GM18520 (cell line): ENCODE measurements at regions not wholly inside any gene's neighbourhood (a gene's known extent, or its start where the extent isn't known, plus 50 kb on each side); places are given as distances from the start of the nearest gene placed in this dataset.

ENCODE experiments used
- ATAC-seq: cut with Tn5 transposase; IDR thresholded peaks from one replicate; pipeline ENCODE4 v1.9.1; 2021; ENCODE audit not compliant: unreplicated experiment

GRCh38 chr11:104830508-104830907 is 67.8 kb downstream of the CASP12 start:
- no peak for ATAC-seq

- no peak for ATAC-seq
Observed at GRCh38 chr11:104830080-104830479, 68.2 kb downstream of the CASP12 start.

GRCh38 chr11:104826772-104827171 is 71.5 kb downstream of the CASP12 start:
- no peak for ATAC-seq

- no peak for ATAC-seq
Observed at GRCh38 chr11:104823657-104824056, 74.6 kb downstream of the CASP12 start.

- ATAC-seq, result no peak
Observed at GRCh38 chr11:104820431-104820830, 77.8 kb downstream of the CASP12 start.

GRCh38 chr11:104819603-104820002 is 78.7 kb downstream of the CASP12 start:
- ATAC-seq, result no peak

- ATAC-seq, result no peak
Observed at GRCh38 chr11:104819107-104819506, 79.2 kb downstream of the CASP12 start.

- no peak for ATAC-seq
Observed at GRCh38 chr11:104817973-104818372, 80.3 kb downstream of the CASP12 start.

- ATAC-seq, result no peak
Observed at GRCh38 chr11:104813532-104813931, 84.7 kb downstream of the CASP12 start.

- ATAC-seq, result no peak
Observed at GRCh38 chr11:104812103-104812788, 86.0 kb downstream of the CASP12 start.

GRCh38 chr11:104803776-104804175 is 94.5 kb downstream of the CASP12 start:
- no peak for ATAC-seq

- peak; percentile 94 for ATAC-seq
Observed at GRCh38 chr11:104799251-104799650, 99.0 kb downstream of the CASP12 start.

GRCh38 chr11:104798789-104799188 is 99.5 kb downstream of the CASP12 start:
- peak; percentile 30 for ATAC-seq

- no peak for ATAC-seq
Observed at GRCh38 chr11:104796301-104796700, 102.0 kb downstream of the CASP12 start.

- no peak for ATAC-seq
Observed at GRCh38 chr11:104795501-104796213, 102.6 kb downstream of the CASP12 start.

- ATAC-seq, result no peak
Observed at GRCh38 chr11:104792861-104793260, 105.4 kb downstream of the CASP12 start.

- ATAC-seq, result no peak
Observed at GRCh38 chr11:104791896-104792295, 106.4 kb downstream of the CASP12 start.

GRCh38 chr11:104784684-104785460 is 113.4 kb downstream of the CASP12 start:
- no peak for ATAC-seq

- no peak for ATAC-seq
Observed at GRCh38 chr11:104783241-104783640, 115.0 kb downstream of the CASP12 start.

- no peak for ATAC-seq
Observed at GRCh38 chr11:104782377-104782754, 115.9 kb downstream of the CASP12 start.

- ATAC-seq, result no peak
Observed at GRCh38 chr11:104781719-104782376, 116.4 kb downstream of the CASP12 start.
